ENCODE measurements at regions not wholly inside any gene's neighbourhood (a gene's known extent, or its start where the extent isn't known, plus 50 kb on each side); places are given as distances from the start of the nearest gene placed in this dataset.

GRCh38 chr2:103103678-103104077, 341.8 kb downstream of the TMEM182 start:
- Mint-ChIP-seq H3K27me3 (no peaks in the 10 kb centered on the region), H3K9me3 (no peaks in the 10 kb centered on the region), H3K27ac (no peak overlapping the region), H3K36me3 (no peaks in the 10 kb centered on the region), H3K4me1 (no peaks in the 10 kb centered on the region), H3K4me3 (no peak overlapping the region)
- no peak for DNase-seq
- no peak for ATAC-seq (replicated peaks)

- H3K4me3 Mint-ChIP-seq: no peak overlapping the region
- no peaks in the 10 kb centered on the region for H3K27me3 Mint-ChIP-seq
- H3K9me3 Mint-ChIP-seq: peaks cover 0 to 5% of the 10 kb centered on the region in 2 donors
- H3K27ac Mint-ChIP-seq: no peak overlapping the region
- ATAC-seq (replicated peaks) (no peak), DNase-seq (no peak)
- H3K36me3 Mint-ChIP-seq: no peaks in the 10 kb centered on the region
- no peaks in the 10 kb centered on the region for H3K4me1 Mint-ChIP-seq
Measured at GRCh38 chr2:103119352-103119751, 357.5 kb downstream of the TMEM182 start.

- H3K36me3 Mint-ChIP-seq: no peaks in the 10 kb centered on the region
- H3K4me1 Mint-ChIP-seq: no peaks in the 10 kb centered on the region
- ATAC-seq (replicated peaks) (no peak), DNase-seq (no peak)
- no peaks in the 10 kb centered on the region for H3K27me3 Mint-ChIP-seq
- H3K9me3 Mint-ChIP-seq: peaks cover 0 to 5% of the 10 kb centered on the region in 2 donors
- H3K27ac Mint-ChIP-seq: no peak overlapping the region
- no peak overlapping the region for H3K4me3 Mint-ChIP-seq
Measured at GRCh38 chr2:103121106-103121505, 359.3 kb downstream of the TMEM182 start.

- no peak overlapping the region for H3K4me3 Mint-ChIP-seq
- no peaks in the 10 kb centered on the region for H3K4me1 Mint-ChIP-seq
- DNase-seq: no peak
- no peaks in the 10 kb centered on the region for H3K36me3 Mint-ChIP-seq
- no peaks in the 10 kb centered on the region for H3K27me3 Mint-ChIP-seq
- no peak overlapping the region for H3K27ac Mint-ChIP-seq
- ATAC-seq (replicated peaks): no peak
- no peaks in the 10 kb centered on the region for H3K9me3 Mint-ChIP-seq
Measured at GRCh38 chr2:103123516-103123915, 361.7 kb downstream of the TMEM182 start.

- Mint-ChIP-seq H3K4me3 (no peak overlapping the region), H3K27ac (no peak overlapping the region), H3K27me3 (no peaks in the 10 kb centered on the region), H3K36me3 (no peaks in the 10 kb centered on the region), H3K4me1 (no peaks in the 10 kb centered on the region), H3K9me3 (peaks cover 0 to 3% of the 10 kb centered on the region in 2 donors)
- ATAC-seq (replicated peaks): no peak
- no peak for DNase-seq
Measured at GRCh38 chr2:103130857-103131256, 369.0 kb downstream of the TMEM182 start.

- H3K4me1 Mint-ChIP-seq: no peaks in the 10 kb centered on the region
- H3K27me3 Mint-ChIP-seq: no peaks in the 10 kb centered on the region
- H3K9me3 Mint-ChIP-seq: peaks cover 4 to 8% of the 10 kb centered on the region in 2 donors
- ATAC-seq (replicated peaks) (no peak), DNase-seq (no peak)
- no peak overlapping the region for H3K4me3 Mint-ChIP-seq
- H3K27ac Mint-ChIP-seq: no peak overlapping the region
- no peaks in the 10 kb centered on the region for H3K36me3 Mint-ChIP-seq
Measured at GRCh38 chr2:103132536-103133217, 370.8 kb downstream of the TMEM182 start.

GRCh38 chr2:103135679-103136078, 373.8 kb downstream of the TMEM182 start:
- H3K36me3 Mint-ChIP-seq: no peaks in the 10 kb centered on the region
- H3K9me3 Mint-ChIP-seq: peaks cover 4 to 8% of the 10 kb centered on the region in 2 donors
- H3K4me1 Mint-ChIP-seq: no peaks in the 10 kb centered on the region
- H3K4me3 Mint-ChIP-seq: no peak overlapping the region
- ATAC-seq (replicated peaks): no peak
- no peak for DNase-seq
- no peaks in the 10 kb centered on the region for H3K27me3 Mint-ChIP-seq
- H3K27ac Mint-ChIP-seq: no peak overlapping the region

- no peak overlapping the region for H3K4me3 Mint-ChIP-seq
- no peaks in the 10 kb centered on the region for H3K36me3 Mint-ChIP-seq
- no peaks in the 10 kb centered on the region for H3K4me1 Mint-ChIP-seq
- ATAC-seq (replicated peaks) (no peak), DNase-seq (no peak)
- no peak overlapping the region for H3K27ac Mint-ChIP-seq
- H3K9me3 Mint-ChIP-seq: peaks cover 7 to 8% of the 10 kb centered on the region in 2 donors
- no peaks in the 10 kb centered on the region for H3K27me3 Mint-ChIP-seq
Measured at GRCh38 chr2:103138123-103138901, 376.5 kb downstream of the TMEM182 start.

GRCh38 chr2:103139628-103140268, 377.9 kb downstream of the TMEM182 start:
- no peak overlapping the region for H3K4me3 Mint-ChIP-seq
- DNase-seq (no peak), ATAC-seq (replicated peaks) (no peak)
- H3K4me1 Mint-ChIP-seq: no peaks in the 10 kb centered on the region
- H3K27ac Mint-ChIP-seq: no peak overlapping the region
- H3K9me3 Mint-ChIP-seq: peaks cover 7 to 8% of the 10 kb centered on the region in 2 donors
- no peaks in the 10 kb centered on the region for H3K36me3 Mint-ChIP-seq
- H3K27me3 Mint-ChIP-seq: no peaks in the 10 kb centered on the region

- H3K27ac Mint-ChIP-seq: no peak overlapping the region
- no peak overlapping the region for H3K4me3 Mint-ChIP-seq
- H3K27me3 Mint-ChIP-seq: no peaks in the 10 kb centered on the region
- ATAC-seq (replicated peaks): no peak
- no peaks in the 10 kb centered on the region for H3K36me3 Mint-ChIP-seq
- no peak for DNase-seq
- no peaks in the 10 kb centered on the region for H3K4me1 Mint-ChIP-seq
- peaks cover 0 to 3% of the 10 kb centered on the region in 2 donors for H3K9me3 Mint-ChIP-seq
Measured at GRCh38 chr2:103144837-103145236, 383.0 kb downstream of the TMEM182 start.

GRCh38 chr2:103145739-103146138, 383.9 kb downstream of the TMEM182 start:
- Mint-ChIP-seq H3K9me3 (peaks cover under 1 to 3% of the 10 kb centered on the region in 2 donors), H3K36me3 (no peaks in the 10 kb centered on the region), H3K4me1 (no peaks in the 10 kb centered on the region), H3K27me3 (no peaks in the 10 kb centered on the region), H3K27ac (no peak overlapping the region), H3K4me3 (no peak overlapping the region)
- ATAC-seq (replicated peaks) (no peak), DNase-seq (no peak)

- ATAC-seq (replicated peaks) (no peak), DNase-seq (no peak)
- no peaks in the 10 kb centered on the region for H3K36me3 Mint-ChIP-seq
- no peaks in the 10 kb centered on the region for H3K27me3 Mint-ChIP-seq
- H3K27ac Mint-ChIP-seq: no peak overlapping the region
- peaks cover 3% of the 10 kb centered on the region in 2 donors for H3K9me3 Mint-ChIP-seq
- no peaks in the 10 kb centered on the region for H3K4me1 Mint-ChIP-seq
- H3K4me3 Mint-ChIP-seq: no peak overlapping the region
Measured at GRCh38 chr2:103151046-103151445, 389.2 kb downstream of the TMEM182 start.

- H3K4me1 Mint-ChIP-seq: no peaks in the 10 kb centered on the region
- no peaks in the 10 kb centered on the region for H3K36me3 Mint-ChIP-seq
- H3K4me3 Mint-ChIP-seq: no peak overlapping the region
- peaks cover 3% of the 10 kb centered on the region in 2 donors for H3K9me3 Mint-ChIP-seq
- H3K27ac Mint-ChIP-seq: no peak overlapping the region
- H3K27me3 Mint-ChIP-seq: no peaks in the 10 kb centered on the region
- no peak for DNase-seq
- no peak for ATAC-seq (replicated peaks)
Measured at GRCh38 chr2:103152556-103152955, 390.7 kb downstream of the TMEM182 start.

- Mint-ChIP-seq H3K27ac (no peak overlapping the region), H3K9me3 (peaks cover 3% of the 10 kb centered on the region in 2 donors), H3K4me3 (no peak overlapping the region), H3K4me1 (no peaks in the 10 kb centered on the region), H3K27me3 (no peaks in the 10 kb centered on the region), H3K36me3 (no peaks in the 10 kb centered on the region)
- DNase-seq (no peak), ATAC-seq (replicated peaks) (no peak)
Measured at GRCh38 chr2:103153580-103154284, 391.9 kb downstream of the TMEM182 start.
